Astrocyte (in vitro differentiated cells and primary cell): ENCODE measurements at regions not wholly inside any gene's neighbourhood (a gene's known extent, or its start where the extent isn't known, plus 50 kb on each side); places are given as distances from the start of the nearest gene placed in this dataset.

Experiments
- DNase-seq: peaks from one replicate; pipeline ENCODE4 v3.0.0-alpha.2; 2010; ENCODE audit warnings: low read depth
- FAIRE-seq: peaks from 2 replicates; lab custom pipeline; 2011; peaks lifted over from hg19 to GRCh38; lab: Jason Lieb, UNC
- H2AFZ ChIP-seq: 2 replicates; pipeline ENCODE4 v1.6.0; 2012; ENCODE audit warnings: low read depth, low read length, inconsistent platforms
- H3K27ac ChIP-seq: 2 replicates; pipeline ENCODE4 v1.5.1; 2011; ENCODE audit warnings: low read depth, low read length, inconsistent platforms
- H3K27me3 ChIP-seq: 2 replicates; pipeline ENCODE4 v1.6.0; 2011; ENCODE audit warnings: low read length, inconsistent platforms; ENCODE audit not compliant: insufficient read depth
- H3K36me3 ChIP-seq: 2 replicates; pipeline ENCODE4 v1.5.1; 2011; ENCODE audit warnings: low read length, inconsistent platforms; ENCODE audit not compliant: insufficient read depth
- H3K4me1 ChIP-seq: 2 replicates; pipeline ENCODE4 v1.5.1; 2011; ENCODE audit warnings: low read length, inconsistent platforms; ENCODE audit not compliant: insufficient read depth
- H3K4me2 ChIP-seq: 2 replicates; pipeline ENCODE4 v1.6.0; 2012; ENCODE audit warnings: low read length, inconsistent platforms
- H3K4me3 ChIP-seq: 2 replicates; pipeline ENCODE4 v1.5.1; 2011; ENCODE audit warnings: low read depth, mild to moderate bottlenecking, low read length, inconsistent platforms; ENCODE audit not compliant: insufficient read depth
- H3K79me2 ChIP-seq: 2 replicates; pipeline ENCODE4 v1.6.0; 2012; ENCODE audit warnings: mild to moderate bottlenecking, low read length, inconsistent platforms; ENCODE audit not compliant: insufficient read depth
- H3K9ac ChIP-seq: 2 replicates; pipeline ENCODE4 v1.6.0; 2012; ENCODE audit warnings: mild to moderate bottlenecking, low read length, inconsistent platforms
- H3K9me3 ChIP-seq: 2 replicates; pipeline ENCODE4 v1.5.1; 2012; ENCODE audit warnings: low read depth, mild to moderate bottlenecking, low read length, inconsistent platforms; ENCODE audit not compliant: insufficient read depth
- H4K20me1 ChIP-seq: 2 replicates; pipeline ENCODE4 v1.6.0; 2012; ENCODE audit warnings: low read length, inconsistent platforms; ENCODE audit not compliant: insufficient read depth
- H3K27ac Mint-ChIP-seq: one replicate; pipeline ENCODE4 v1.8.0; 2021; ENCODE audit warnings: mild to moderate bottlenecking, mixed read lengths; ENCODE audit not compliant: unreplicated experiment
- H3K27me3 Mint-ChIP-seq: one replicate; pipeline ENCODE4 v1.8.0; 2021; ENCODE audit warnings: low read depth, mixed read lengths; ENCODE audit not compliant: unreplicated experiment
- H3K36me3 Mint-ChIP-seq: one replicate; pipeline ENCODE4 v1.8.0; 2021; ENCODE audit warnings: low read depth, mixed read lengths; ENCODE audit not compliant: unreplicated experiment
- H3K4me1 Mint-ChIP-seq: one replicate; pipeline ENCODE4 v1.8.0; 2021; ENCODE audit warnings: low read depth, mixed read lengths; ENCODE audit not compliant: unreplicated experiment
- H3K4me3 Mint-ChIP-seq: one replicate; pipeline ENCODE4 v1.8.0; 2021; ENCODE audit warnings: mild to moderate bottlenecking, moderate library complexity, mixed read lengths; ENCODE audit not compliant: unreplicated experiment
- H3K9me3 Mint-ChIP-seq: one replicate; pipeline ENCODE4 v1.8.0; 2021; ENCODE audit warnings: mild to moderate bottlenecking, mixed read lengths; ENCODE audit not compliant: unreplicated experiment
- CTCF ChIP-seq: IDR thresholded peaks from 2 replicates; pipeline ENCODE4 v1.5.1; 2011; ENCODE audit warnings: low read depth, mild to moderate bottlenecking, inconsistent platforms, low read length, moderate library complexity; ENCODE audit not compliant: insufficient read depth
- EZH2 ChIP-seq: IDR thresholded peaks from 2 replicates; pipeline ENCODE4 v1.6.1; 2012; ENCODE audit warnings: mild to moderate bottlenecking, low read length, inconsistent platforms; ENCODE audit not compliant: insufficient read depth

DNA sequence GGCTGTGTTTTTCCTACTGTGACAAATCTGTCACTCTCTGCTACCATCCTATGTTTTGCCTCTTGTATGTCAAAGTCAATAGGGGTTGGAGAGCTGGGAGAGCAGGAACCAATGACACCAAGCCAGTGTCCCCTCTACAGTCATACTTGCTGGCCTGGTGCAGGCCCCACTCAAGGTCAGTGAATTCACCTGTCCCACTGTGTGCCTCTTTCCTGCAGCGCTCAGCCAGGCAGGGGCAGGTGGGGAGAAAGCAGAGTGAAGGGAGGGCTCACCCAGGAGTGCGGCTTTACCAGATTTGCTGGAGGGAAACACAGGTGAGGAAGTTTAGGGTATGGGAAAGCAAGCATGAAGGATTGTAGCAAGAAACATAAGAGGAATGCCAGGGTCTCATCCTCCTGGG, 114.5 kb downstream of the GYPC start:
- Mint-ChIP-seq H3K27me3 (peaks cover 72% of the 10 kb centered on the region), H3K4me3 (no peak overlapping the region)

DNA sequence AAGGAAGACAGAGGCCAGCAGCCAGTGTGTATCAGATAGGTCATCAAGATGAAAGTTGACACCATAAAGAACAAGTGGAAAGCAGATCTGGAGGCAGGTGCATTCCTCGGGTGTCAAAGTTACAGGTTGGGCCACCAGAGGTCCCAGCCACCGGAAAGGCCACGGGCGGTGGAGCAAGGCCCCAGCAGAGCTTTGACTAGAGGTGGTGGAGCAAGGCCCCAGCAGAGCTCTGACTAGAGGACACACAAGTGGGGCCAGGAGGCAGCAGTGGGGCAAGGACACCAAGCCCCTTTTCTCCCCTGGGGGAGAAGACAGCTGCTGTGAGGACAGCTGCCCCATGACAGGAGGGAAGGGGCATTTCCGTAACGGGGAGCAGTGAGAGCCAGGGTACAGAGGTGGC, 115.1 kb downstream of the GYPC start:
- no peaks in the 10 kb centered on the region for H4K20me1 ChIP-seq
- no peak overlapping the region for H3K4me2 ChIP-seq
- Mint-ChIP-seq H3K27me3 (peaks cover 77% of the 10 kb centered on the region), H3K36me3 (no peaks in the 10 kb centered on the region), H3K9me3 (peaks cover 6% of the 10 kb centered on the region), H3K4me3 (no peak overlapping the region), H3K27ac (no peak overlapping the region), H3K4me1 (peaks cover 6% of the 10 kb centered on the region)
- TF ChIP-seq EZH2, result no peak
- TF ChIP-seq CTCF, result no peak
- FAIRE-seq, result no peak
- no peak overlapping the region for H3K4me3 ChIP-seq
- H3K9ac ChIP-seq, result no peak overlapping the region
- H3K4me1 ChIP-seq, result no peaks in the 10 kb centered on the region
- no peak for DNase-seq
- no peaks in the 10 kb centered on the region for H3K79me2 ChIP-seq
- no peaks in the 10 kb centered on the region for H3K9me3 ChIP-seq
- peaks cover under 1% of the 10 kb centered on the region for H3K27me3 ChIP-seq
- no peaks in the 10 kb centered on the region for H3K36me3 ChIP-seq
- no peak overlapping the region for H2AFZ ChIP-seq
- no peak overlapping the region for H3K27ac ChIP-seq

More for the DNA sequence above, 114.5 kb downstream of the GYPC start:
- H3K4me3 ChIP-seq, result no peak overlapping the region
- Mint-ChIP-seq H3K27ac (no peak overlapping the region), H3K36me3 (no peaks in the 10 kb centered on the region), H3K9me3 (peaks cover 4% of the 10 kb centered on the region), H3K4me1 (peaks cover 5% of the 10 kb centered on the region)
- no peaks in the 10 kb centered on the region for H3K4me1 ChIP-seq
- H3K27me3 ChIP-seq, result no peaks in the 10 kb centered on the region
- H3K4me2 ChIP-seq, result no peak overlapping the region
- no peak for TF ChIP-seq EZH2
- no peak for TF ChIP-seq CTCF
- H2AFZ ChIP-seq, result no peak overlapping the region
- H3K27ac ChIP-seq, result no peak overlapping the region
- no peaks in the 10 kb centered on the region for H3K36me3 ChIP-seq
- FAIRE-seq (no peak), DNase-seq (no peak)
- H3K9me3 ChIP-seq, result no peaks in the 10 kb centered on the region
- H4K20me1 ChIP-seq, result no peaks in the 10 kb centered on the region
- H3K9ac ChIP-seq, result no peak overlapping the region
- H3K79me2 ChIP-seq, result no peaks in the 10 kb centered on the region

DNA sequence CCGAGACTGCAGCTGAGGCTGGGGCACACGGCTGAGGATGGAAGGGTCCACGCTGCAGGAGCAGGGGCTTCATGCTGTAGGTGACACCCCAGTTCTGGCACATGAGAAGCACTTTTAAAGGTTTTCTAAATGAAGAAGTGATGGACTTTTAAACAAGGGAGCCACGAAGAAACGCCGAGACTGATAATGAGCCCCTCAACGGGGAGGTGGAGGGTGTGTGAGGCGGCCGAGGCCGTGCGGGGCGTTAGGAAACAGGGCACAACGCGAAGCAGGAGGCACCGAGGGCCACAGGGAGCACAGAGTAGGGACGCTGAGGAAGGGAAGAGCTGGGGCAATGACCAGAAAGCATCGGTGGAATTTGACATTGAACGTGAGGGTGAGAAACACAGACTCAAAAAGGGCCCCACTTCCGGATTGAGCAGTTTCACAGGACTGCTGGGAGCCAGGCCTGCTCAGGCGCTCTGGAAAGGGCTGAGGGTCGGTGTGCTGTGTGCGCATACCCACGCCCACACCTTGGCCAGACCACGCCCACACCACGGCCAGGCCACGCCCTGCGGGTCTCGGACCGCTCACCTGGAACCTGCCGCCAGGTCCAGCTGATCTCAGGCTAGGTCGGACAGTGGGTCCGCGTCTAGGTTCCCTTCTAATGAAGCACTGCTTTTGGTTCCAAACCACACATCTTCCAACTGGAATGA, 115.7 kb downstream of the GYPC start:
- H2AFZ ChIP-seq, result no peak overlapping the region
- no peak overlapping the region for H3K27ac ChIP-seq
- peaks cover 6% of the 10 kb centered on the region for H3K4me1 Mint-ChIP-seq
- no peaks in the 10 kb centered on the region for H3K9me3 ChIP-seq
- H3K27me3 ChIP-seq, result peaks cover 3% of the 10 kb centered on the region
- no peak overlapping the region for H3K27ac Mint-ChIP-seq
- H3K9me3 Mint-ChIP-seq, result peaks cover 6% of the 10 kb centered on the region
- H3K36me3 ChIP-seq, result no peaks in the 10 kb centered on the region
- no peaks in the 10 kb centered on the region for H3K79me2 ChIP-seq
- H3K36me3 Mint-ChIP-seq, result no peaks in the 10 kb centered on the region
- H3K4me3 ChIP-seq, result no peak overlapping the region
- no peaks in the 10 kb centered on the region for H4K20me1 ChIP-seq
- no peak for TF ChIP-seq EZH2
- TF ChIP-seq CTCF, result no peak
- peak overlapping the region; percentile 27 for H3K4me3 Mint-ChIP-seq
- H3K27me3 Mint-ChIP-seq, result peaks cover 75% of the 10 kb centered on the region
- no peaks in the 10 kb centered on the region for H3K4me1 ChIP-seq
- no peak overlapping the region for H3K4me2 ChIP-seq
- DNase-seq (no peak), FAIRE-seq (no peak)
- H3K9ac ChIP-seq, result no peak overlapping the region
